OCI-LY1 (cell line): ENCODE measurements at regions not wholly inside any gene's neighbourhood (a gene's known extent, or its start where the extent isn't known, plus 50 kb on each side); places are given as distances from the start of the nearest gene placed in this dataset.

Experiments
- H2AFZ ChIP-seq: fragments of 200-600 bp; sonication (generic), shearing (Covaris generic); 2 replicates; pipeline ENCODE4 v1.6.0; 2014; ENCODE audit warnings: antibody characterized with exemption, mild to moderate bottlenecking, low read length
- H3F3A ChIP-seq: fragments of 200-600 bp; sonication (generic), shearing (Covaris generic); 2 replicates; pipeline ENCODE4 v1.6.0; 2014; ENCODE audit warnings: mild to moderate bottlenecking, antibody characterized with exemption, low read length, moderate library complexity; ENCODE audit not compliant: insufficient read depth
- H3K27ac ChIP-seq: fragments of 200-600 bp; sonication (generic); 2 replicates; pipeline ENCODE4 v1.5.1; 2014; ENCODE audit warnings: low read length, mixed run types, mild to moderate bottlenecking, low read depth; ENCODE audit not compliant: poor library complexity, severe bottlenecking
- H3K27me3 ChIP-seq: fragments of 200-600 bp; sonication (generic); 2 replicates; pipeline ENCODE4 v1.6.0; 2014; ENCODE audit warnings: antibody characterized with exemption, mild to moderate bottlenecking, low read length, moderate library complexity; ENCODE audit not compliant: insufficient read depth
- H3K36me3 ChIP-seq: fragments of 200-600 bp; sonication (generic); 2 replicates; pipeline ENCODE4 v1.6.1; 2014; ENCODE audit warnings: mild to moderate bottlenecking, antibody characterized with exemption, low read length, moderate library complexity, mixed read lengths; ENCODE audit not compliant: insufficient read depth
- H3K4me1 ChIP-seq: fragments of 200-600 bp; sonication (generic); 2 replicates; pipeline ENCODE4 v1.5.1; 2014; ENCODE audit warnings: mild to moderate bottlenecking, low read length, moderate library complexity; ENCODE audit not compliant: insufficient read depth, severe bottlenecking
- H3K4me2 ChIP-seq: fragments of 200-600 bp; sonication (generic), shearing (Covaris generic); 2 replicates; pipeline ENCODE4 v1.6.1; 2014; ENCODE audit warnings: low read length
- H3K4me3 ChIP-seq: fragments of 200-600 bp; sonication (generic); 2 replicates; pipeline ENCODE4 v1.5.1; 2014; ENCODE audit warnings: low read length, low read depth, mild to moderate bottlenecking, mixed read lengths; ENCODE audit not compliant: poor library complexity, severe bottlenecking
- H3K79me2 ChIP-seq: fragments of 200-600 bp; shearing (Covaris generic); 2 replicates; pipeline ENCODE4 v1.6.1; 2016; ENCODE audit warnings: mixed run types, low read length, mixed read lengths; ENCODE audit not compliant: insufficient read depth
- H3K9ac ChIP-seq: fragments of 200-600 bp; sonication (generic), shearing (Covaris generic); 2 replicates; pipeline ENCODE4 v1.6.1; 2014; ENCODE audit warnings: mild to moderate bottlenecking, low read length, mixed read lengths
- H3K9me2 ChIP-seq: fragments of 200-600 bp; sonication (generic), shearing (Covaris generic); 2 replicates; pipeline ENCODE4 v1.6.1; 2014; ENCODE audit warnings: low read depth, mild to moderate bottlenecking, low read length, mixed read lengths
- H3K9me3 ChIP-seq: fragments of 200-600 bp; shearing (Covaris generic); 2 replicates; pipeline ENCODE4 v1.6.1; 2014; ENCODE audit warnings: low read length, mixed read lengths
- H4K20me1 ChIP-seq: fragments of 200-600 bp; sonication (generic), shearing (Covaris generic); 2 replicates; pipeline ENCODE4 v1.6.0; 2016; ENCODE audit warnings: mild to moderate bottlenecking, low read length; ENCODE audit not compliant: insufficient read depth
- CTCF ChIP-seq: fragments of 200-600 bp; sonication (generic), shearing (Covaris generic); IDR thresholded peaks from 2 replicates; pipeline ENCODE4 v1.5.1; 2017; ENCODE audit warnings: mild to moderate bottlenecking, antibody characterized with exemption, low read length, moderate library complexity, mixed read lengths
- EZH2 ChIP-seq: fragments of 200-600 bp; sonication (generic), shearing (Covaris generic); IDR thresholded peaks from 2 replicates; pipeline ENCODE4 v1.8.0; 2017; ENCODE audit warnings: borderline replicate concordance, mixed run types, mild to moderate bottlenecking, antibody characterized with exemption, low read length, moderate library complexity, mixed read lengths

GRCh38 chr16:63745456-63745855, 1376.4 kb downstream of the CDH11 start:
- Histone ChIP-seq H3K27ac (no peak overlapping the region), H3K4me1 (no peaks in the 10 kb centered on the region), H3K36me3 (no peaks in the 10 kb centered on the region), H3K79me2 (no peaks in the 10 kb centered on the region), H3K4me2 (no peak overlapping the region), H3K9me2 (no peaks in the 10 kb centered on the region), H3K4me3 (no peak overlapping the region), H4K20me1 (no peaks in the 10 kb centered on the region), H2AFZ (no peak overlapping the region), H3K9me3 (no peaks in the 10 kb centered on the region), H3K9ac (no peak overlapping the region), H3F3A (no peaks in the 10 kb centered on the region), H3K27me3 (no peaks in the 10 kb centered on the region)
- TF ChIP-seq CTCF: no peak
- TF ChIP-seq EZH2: no peak

- no peak overlapping the region for H3K4me3 ChIP-seq
- no peak overlapping the region for H2AFZ ChIP-seq
- no peak overlapping the region for H3K27ac ChIP-seq
- no peaks in the 10 kb centered on the region for H3K79me2 ChIP-seq
- no peaks in the 10 kb centered on the region for H3K36me3 ChIP-seq
- H4K20me1 ChIP-seq: no peaks in the 10 kb centered on the region
- H3K9me2 ChIP-seq: no peaks in the 10 kb centered on the region
- TF ChIP-seq EZH2: no peak
- TF ChIP-seq CTCF: no peak
- H3K9me3 ChIP-seq: no peaks in the 10 kb centered on the region
- no peaks in the 10 kb centered on the region for H3K4me1 ChIP-seq
- no peak overlapping the region for H3K9ac ChIP-seq
- no peaks in the 10 kb centered on the region for H3F3A ChIP-seq
- no peak overlapping the region for H3K4me2 ChIP-seq
- H3K27me3 ChIP-seq: no peaks in the 10 kb centered on the region
These were observed 1377.6 kb downstream of the CDH11 start for GRCh38 chr16:63744077-63744874.

GRCh38 chr16:63742150-63742549, 1379.7 kb downstream of the CDH11 start:
- Histone ChIP-seq H3K9me2 (no peaks in the 10 kb centered on the region), H3K4me1 (no peaks in the 10 kb centered on the region), H3K79me2 (no peaks in the 10 kb centered on the region), H3K9me3 (no peaks in the 10 kb centered on the region), H3F3A (no peaks in the 10 kb centered on the region), H3K36me3 (no peaks in the 10 kb centered on the region), H2AFZ (no peak overlapping the region), H3K4me3 (no peak overlapping the region), H3K4me2 (no peak overlapping the region), H4K20me1 (no peaks in the 10 kb centered on the region), H3K9ac (no peak overlapping the region), H3K27ac (no peak overlapping the region), H3K27me3 (no peaks in the 10 kb centered on the region)
- TF ChIP-seq CTCF (no peak), EZH2 (no peak)
